GM08714 (cell line): ENCODE measurements at regions not wholly inside any gene's neighbourhood (a gene's known extent, or its start where the extent isn't known, plus 50 kb on each side); places are given as distances from the start of the nearest gene placed in this dataset.
"Not testable (repeated sequence)": the region's sequence is repeated elsewhere in the genome, so short reads cannot be mapped to it uniquely, and the experiment has no call there.

Source experiments
- H3K4me3 ChIP-seq: fragments of 200-500 bp; sonication (Bioruptor generic); 2 replicates; pipeline ENCODE4 v1.5.1; 2014; ENCODE audit warnings: mild to moderate bottlenecking, low read length, inconsistent platforms
- ZNF274 ChIP-seq: IDR thresholded peaks from 2 replicates; pipeline ENCODE4 v1.6.1; 2012; ENCODE audit warnings: mild to moderate bottlenecking, low read depth, low read length

DNA sequence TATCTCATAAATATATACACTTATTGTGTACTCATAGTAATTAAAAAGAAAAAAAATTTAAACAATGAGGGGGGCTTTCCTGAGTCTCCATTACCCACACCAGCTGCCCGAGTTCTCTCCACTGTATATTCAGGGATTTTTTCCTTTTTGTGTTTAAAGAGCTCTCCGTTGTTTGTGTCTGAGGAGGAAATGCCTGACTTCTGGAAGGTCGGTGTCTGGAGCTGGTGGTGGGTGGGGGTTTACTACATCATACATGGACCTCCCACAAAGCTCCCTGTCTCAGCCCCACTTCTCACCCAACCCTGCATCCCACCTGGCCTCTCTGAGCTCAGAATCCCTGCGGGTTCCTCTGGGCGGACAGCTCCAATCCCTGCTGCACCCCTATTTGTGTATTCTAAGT lies 64.1 kb upstream of the ETV3 start:
- H3K4me3 ChIP-seq = no peak overlapping the region
- no peak for TF ChIP-seq ZNF274

DNA sequence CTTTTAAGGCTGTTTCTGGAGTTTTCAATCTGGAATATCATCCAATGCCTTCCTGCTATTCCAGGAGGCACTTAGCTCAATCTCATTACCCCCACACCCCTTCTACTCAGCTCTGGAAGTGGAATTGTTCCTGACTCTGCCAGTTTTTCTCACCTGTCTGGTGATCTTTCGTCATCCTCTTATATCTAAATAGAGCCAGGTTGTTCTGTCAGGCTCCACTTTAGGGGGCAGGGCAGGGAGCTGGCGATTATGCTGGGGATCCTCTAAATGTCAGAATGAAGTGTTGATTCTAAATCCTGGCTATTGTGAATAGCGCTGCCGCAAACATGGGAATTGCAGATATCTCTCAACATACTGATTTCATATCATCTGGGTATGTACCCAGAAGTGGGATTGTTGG lies 63.6 kb upstream of the ETV3 start:
- no peak overlapping the region for H3K4me3 ChIP-seq
- TF ChIP-seq ZNF274 = no peak

DNA sequence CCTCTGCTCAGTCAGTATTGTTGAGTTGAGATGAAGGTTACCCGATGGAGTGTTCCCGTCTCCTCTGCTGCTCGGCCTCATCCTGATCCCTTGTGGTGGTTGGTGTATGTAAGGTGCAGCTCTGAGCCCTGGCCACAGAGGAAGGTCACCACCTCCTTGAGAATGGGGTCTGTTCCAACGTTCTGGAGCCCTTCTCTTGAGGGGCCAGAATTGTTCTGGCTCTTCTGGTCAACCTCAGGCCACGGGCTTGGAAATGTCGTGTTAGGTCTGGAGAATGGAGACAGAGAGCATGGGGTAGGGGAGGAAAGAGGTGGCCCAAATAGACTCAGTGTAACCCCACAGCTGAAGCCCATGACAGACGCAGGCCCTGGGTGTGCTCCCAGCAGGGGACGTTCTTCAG lies 62.3 kb upstream of the ETV3 start:
- H3K4me3 ChIP-seq = no peak overlapping the region
- TF ChIP-seq ZNF274 = no peak

DNA sequence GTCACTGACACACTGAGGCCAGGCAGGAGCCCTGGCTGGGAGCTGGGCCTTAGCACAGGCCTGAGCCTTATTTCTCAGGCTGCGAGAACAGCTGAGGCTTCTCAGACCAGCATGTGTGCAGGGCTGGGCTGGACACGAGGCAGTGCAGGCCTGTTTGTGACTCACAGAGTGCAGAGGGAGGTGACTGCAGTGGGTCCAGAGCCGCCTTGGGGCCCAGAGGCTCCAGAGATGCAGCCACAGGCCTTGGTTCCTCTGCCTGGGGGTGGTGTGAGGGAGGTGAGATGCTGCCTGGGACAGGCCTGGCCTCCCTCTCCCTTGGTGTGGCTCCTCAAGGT lies 61.2 kb upstream of the ETV3 start:
- H3K4me3 ChIP-seq = no peak overlapping the region
- TF ChIP-seq ZNF274 = no peak

DNA sequence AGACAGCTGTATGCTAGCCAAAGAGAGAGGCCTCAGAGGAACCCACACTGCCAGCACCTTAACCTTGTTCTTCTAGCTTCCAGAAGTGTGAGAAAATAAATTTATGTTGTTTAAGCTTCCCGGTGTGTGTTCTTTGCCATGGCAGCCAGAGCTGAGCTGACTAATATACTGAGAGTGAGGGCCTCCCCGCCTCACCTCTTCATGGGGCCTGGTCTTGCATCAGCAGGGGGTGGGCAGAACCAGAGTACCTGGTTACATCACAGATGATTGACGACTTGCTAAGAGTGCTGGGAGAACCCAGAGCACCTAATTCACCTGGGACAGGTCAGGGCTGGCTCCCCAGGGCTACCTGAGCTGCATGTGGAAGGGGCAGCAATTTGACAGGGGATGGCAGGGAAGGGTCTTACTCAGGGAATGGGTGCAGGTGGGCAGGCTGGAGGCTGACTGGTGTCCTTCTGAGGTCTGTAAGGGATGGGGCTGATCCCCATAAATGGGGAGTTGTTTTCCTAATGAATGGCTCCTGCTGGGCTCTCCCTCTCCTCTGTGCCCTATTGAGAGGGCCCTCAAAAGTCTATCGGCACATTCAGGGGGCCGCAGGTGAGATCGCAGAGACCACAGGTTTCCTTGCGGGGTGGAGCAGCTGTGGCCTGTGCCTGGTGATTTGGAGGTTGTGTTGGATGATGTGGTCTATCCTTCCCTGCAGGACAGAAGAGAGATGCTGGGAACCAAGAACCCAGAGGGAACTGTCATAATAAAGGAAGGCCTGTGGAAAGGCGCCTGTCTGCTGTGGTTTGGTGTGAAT lies 60.6 kb upstream of the ETV3 start:
- TF ChIP-seq ZNF274 = no peak
- H3K4me3 ChIP-seq = no peak overlapping the region

DNA sequence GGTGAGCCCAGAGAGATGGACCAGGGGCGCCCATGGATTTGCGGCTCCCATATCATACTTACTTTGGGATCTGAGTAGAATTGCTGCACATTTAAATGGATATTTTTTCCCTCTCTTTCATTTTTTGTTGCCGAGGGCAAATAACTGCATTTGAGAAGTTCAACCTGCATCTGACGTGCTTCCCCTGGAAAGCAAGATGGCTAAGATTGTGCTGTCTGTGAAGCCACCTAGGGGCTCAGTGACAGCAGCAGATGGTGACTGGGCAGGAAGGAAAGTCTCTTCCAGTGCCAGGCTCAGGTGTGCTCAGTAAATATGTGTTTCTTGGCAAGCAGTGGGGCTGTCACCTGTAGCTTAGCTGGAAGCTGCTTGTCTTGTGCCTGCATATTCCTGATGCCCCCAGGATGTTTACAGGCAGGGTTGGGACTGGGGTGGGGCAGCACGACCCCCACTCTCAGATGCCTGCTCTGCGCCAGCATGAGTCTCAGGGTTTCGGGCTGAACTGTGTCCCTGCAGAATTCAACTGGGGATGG lies 59.8 kb upstream of the ETV3 start:
- no peak overlapping the region for H3K4me3 ChIP-seq
- TF ChIP-seq ZNF274 = no peak

DNA sequence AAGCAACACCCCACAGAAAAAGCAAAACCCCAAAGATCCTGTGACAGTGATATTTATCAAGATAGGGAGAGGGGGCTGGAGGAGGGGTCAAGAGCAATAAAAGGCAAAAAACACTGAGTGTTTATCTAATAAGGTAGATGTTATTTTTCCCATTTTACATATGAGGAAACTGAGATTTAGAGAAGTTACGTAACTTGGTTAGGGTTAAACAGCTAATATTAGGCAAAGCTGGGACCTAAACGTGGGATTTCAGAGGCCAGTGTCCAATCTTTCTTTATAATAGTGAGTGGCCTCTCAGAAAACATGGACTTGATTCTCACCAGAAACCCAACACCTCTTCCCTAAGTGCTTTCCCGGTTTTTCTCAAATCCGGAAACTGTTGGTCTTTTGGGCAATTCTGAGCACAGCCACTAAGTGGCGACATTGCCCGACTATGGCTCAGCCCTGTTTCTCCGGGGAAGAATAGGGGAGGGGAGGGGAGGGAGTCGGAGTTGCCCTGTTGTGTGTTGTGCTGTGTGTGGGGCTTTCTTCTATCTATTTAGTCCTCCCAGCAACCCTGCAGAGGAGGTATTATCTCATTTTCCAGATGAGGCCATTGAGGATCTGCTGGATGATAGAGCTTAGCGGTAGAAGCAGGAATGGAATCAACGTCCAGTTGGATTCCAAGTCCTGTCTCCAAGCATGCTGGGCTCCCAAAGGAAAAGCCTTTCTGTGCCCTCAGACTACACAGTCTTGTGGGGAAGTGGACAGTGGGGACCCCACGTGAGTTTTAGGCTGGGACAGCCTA lies 58.7 kb upstream of the ETV3 start:
- H3K4me3 ChIP-seq = not testable (repeated sequence)

DNA sequence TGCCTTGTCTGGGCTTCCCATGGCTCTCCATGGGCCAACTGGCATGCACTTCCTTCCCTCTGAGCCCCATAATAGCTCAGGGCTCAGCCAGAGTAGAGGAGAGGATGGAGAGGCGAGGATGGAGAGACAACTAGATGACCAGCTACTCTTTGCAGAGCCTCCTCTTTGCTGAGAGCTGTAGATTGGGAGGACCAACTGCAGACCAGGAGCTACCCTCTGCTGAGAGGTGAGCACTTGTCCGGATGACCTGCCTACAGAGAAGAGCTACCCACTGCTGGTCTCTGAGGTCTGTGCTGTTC lies 58.0 kb upstream of the ETV3 start:
- no peak overlapping the region for H3K4me3 ChIP-seq
- no peak for TF ChIP-seq ZNF274

DNA sequence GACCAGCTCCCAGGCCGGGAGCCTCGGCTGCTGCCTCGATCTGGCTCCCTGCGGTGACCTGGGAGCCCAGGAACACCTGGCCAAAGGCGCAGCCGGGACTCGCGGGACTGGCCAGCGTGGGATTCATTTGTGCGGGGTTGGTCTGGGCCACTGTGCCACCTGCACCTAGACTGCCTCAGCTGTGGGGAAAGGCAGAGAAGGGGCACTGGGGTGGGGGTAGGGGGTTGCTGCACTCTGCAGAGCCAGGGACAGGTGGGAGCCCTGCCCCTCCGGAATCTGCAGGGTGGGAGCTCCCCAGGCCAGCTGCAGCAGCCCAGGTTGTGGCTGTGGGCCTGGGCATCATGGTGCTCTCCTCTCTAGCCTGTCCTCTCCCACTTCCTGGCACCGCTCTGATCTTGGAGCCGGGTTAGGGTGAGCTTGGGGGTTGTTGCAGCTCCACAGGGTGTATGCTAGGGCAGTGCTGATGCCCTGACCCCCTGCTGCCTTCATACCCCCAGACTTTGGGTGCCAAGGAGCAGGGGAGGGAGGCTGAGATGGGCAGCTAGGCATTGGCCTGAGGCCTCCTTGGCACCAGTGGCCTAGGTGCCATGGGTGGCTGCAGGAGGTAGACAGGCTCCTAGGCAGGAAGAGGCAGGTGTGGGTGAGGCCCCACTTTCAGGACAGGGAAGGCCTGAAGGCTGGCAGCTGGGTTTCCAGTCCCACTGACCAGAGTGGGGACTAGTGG lies 57.5 kb upstream of the ETV3 start:
- no peak overlapping the region for H3K4me3 ChIP-seq
- TF ChIP-seq ZNF274 = no peak

DNA sequence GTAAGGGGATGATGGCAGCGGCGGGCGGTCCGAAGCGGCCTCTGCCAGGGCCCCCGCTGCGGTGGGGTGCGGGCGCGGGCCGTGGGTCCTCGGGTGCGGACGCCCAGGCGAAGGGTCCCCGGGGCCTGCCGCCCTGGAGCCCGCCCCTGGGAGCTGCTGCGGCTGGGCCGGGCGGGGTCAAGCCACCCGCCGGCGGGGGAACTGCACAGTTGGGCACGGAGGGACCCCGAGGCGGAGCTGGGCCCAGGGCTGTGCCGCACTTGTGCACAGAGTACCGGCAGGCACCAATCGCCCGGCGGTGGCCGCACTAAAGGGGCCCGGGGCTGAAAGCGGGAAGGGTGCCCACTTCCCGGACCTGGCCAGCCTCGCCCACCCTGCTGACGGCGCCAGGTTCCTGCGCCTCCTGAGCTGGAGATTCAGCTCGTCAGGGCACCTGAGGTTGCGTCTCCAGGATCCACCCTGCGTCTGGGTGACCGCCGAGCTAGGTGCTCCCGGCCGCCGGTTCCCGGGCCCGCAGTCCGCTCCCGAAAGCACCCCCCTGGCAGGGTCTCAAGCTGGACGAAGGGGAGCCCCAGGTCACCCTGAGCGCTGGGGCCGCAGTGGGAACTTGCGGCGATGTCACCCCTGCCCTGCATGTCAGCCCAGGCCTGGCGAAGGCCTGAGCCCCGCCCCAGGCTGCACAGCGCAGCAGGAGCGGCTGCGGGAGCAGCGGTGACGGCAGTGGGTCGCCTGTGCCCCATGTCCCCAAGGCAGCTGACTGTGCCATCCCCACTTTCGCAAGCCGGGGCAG lies 56.7 kb upstream of the ETV3 start:
- no peak overlapping the region for H3K4me3 ChIP-seq

DNA sequence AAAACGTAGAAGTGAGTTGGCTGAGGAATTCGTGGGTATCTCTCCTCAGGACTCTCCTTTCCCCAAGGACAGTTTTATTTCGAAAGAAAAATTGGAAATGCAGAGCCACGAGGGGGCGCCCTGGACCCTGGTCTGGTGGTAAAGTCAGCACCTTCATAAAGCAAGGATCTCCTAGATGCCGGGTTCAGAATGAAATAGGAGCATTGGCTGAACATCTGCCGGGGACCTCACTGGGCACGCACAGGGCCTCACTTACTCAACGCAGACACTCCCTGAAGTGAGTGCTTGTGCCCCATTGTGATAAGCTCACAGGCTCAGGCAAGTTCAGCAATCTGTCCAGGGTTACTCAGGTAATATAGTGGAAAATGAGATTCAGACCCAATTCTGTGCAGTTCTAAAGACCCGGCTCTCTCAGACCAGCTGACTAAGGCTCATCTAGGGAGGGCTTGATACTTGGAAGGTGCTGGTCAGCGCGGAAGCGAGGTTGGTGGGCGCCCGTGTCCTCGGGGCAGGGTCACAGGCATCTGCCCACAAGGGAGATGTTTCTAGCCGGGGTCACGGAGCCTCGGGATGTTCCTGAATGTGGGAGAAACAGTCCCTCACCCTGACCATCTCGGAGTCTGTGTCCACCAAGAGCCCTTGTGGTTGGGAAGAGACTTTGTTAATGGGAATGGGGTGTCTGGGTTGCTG lies 55.7 kb upstream of the ETV3 start:
- TF ChIP-seq ZNF274 = no peak
- no peak overlapping the region for H3K4me3 ChIP-seq

More for the DNA sequence above, 56.7 kb upstream of the ETV3 start:
- no peak for TF ChIP-seq ZNF274

DNA sequence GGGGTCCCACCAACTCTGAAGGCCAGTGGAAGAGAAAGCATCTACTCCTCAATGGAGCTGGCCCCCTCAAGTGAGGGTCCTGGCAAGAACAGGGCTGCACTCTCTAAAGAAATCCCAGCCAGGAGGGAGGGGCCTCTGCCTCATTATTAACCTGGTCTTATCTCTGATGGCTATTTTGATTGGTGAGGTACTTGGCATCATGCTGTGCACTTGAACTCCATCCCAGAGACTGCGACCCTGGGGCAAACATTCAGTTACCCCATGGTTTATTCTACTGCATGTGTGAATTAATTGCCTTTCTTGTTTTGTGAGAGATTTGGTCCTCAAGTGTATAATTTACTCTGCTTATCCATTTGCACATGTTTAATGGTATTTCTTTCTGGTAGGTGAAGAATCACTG lies 55.0 kb upstream of the ETV3 start:
- TF ChIP-seq ZNF274 = no peak
- no peak overlapping the region for H3K4me3 ChIP-seq

DNA sequence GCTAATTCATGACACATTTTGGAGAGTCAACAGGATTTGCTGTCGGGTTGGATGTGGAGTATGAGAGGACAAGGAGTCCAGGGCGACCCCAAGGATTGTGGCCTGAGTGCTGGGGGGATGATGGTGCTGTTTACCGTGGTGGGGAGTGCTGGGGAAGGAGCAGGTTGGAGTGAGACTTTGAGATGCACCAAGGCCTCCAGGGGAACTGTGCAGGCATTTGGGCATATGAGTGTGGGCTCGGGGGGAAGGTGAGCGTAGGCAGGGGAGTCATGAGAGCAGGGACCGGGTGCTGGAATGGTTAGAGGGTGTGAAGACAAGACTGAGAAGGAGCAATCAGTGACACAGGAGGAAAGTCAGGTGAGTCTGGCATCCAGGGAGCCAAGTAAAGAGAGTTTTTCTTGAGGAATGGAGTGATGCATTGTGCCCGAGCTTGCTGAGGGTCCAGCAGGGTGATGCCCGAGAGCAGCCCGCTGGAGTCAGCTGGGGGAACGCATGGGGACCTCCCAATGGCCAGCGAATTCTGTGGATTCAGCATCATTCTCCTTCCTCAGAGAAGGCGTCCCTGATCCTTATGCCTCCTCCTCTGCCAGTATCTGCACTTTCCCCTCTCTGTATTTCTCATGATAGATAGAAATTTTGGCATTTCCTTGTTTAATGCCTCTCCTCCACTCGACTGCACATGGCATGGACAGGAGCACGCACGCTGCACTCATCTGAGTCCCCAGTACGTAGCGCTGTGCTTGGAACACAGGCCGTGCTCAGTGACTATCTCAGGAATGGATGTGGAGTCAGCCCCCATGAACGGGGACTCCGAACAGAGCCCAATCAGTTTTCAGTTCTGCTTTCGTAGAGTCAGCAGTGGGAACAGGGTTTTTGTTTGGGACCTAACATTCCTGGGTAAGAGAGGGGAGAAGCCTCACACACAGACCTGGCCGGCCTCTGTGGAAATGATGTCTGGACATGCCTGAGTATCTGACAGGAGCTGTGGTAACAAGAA lies 52.1 kb upstream of the ETV3 start:
- no peak overlapping the region for H3K4me3 ChIP-seq

More for the DNA sequence above, 52.1 kb upstream of the ETV3 start:
- no peak for TF ChIP-seq ZNF274
